K562 (cell line): ENCODE measurements at regions not wholly inside any gene's neighbourhood (a gene's known extent, or its start where the extent isn't known, plus 50 kb on each side); places are given as distances from the start of the nearest gene placed in this dataset.

Source experiments
- ATAC-seq: fragments of 200-7000 bp; cut with Tn5 transposase; 3 replicates; pipeline ENCODE4 v1.9.1; 2020; ENCODE audit warnings: moderate library complexity
- BruUV-seq: library from RNA; stranded (reverse); fragments of 400-500 nt; replicated peaks from 2 replicates; lab custom pipeline; 2021; lab: Mats Ljungman, UMichigan
- CTCF ChIA-PET: fragments of 300-600 bp; formaldehyde crosslinking; extraction: SDS; loops from one replicate; lab custom pipeline; 2021; ENCODE audit warnings: low intra/inter-chr PET ratio; lab: Yijun Ruan, JAX
- POLR2A ChIA-PET: fragments of 300-600, 350-650 bp; sonication (Branson Sonifier 250); formaldehyde crosslinking; extraction: SDS; loops from one replicate; lab custom pipeline; 2021; ENCODE audit warnings: antibody characterized with exemption, inconsistent platforms; lab: Yijun Ruan, JAX
- DNase-seq, 4 experiments: peaks; one replicate each; pipeline versions ENCODE4 v3.0.0 to v3.0.0-alpha.2; 2011 to 2018; ENCODE audit warnings: low spot score in 3 of 4, mixed read lengths in 3 of 4; ENCODE audit errors: extremely low read depth in 1 of 4
- FAIRE-seq: peaks from 2 replicates; lab custom pipeline; 2011; peaks lifted over from hg19 to GRCh38; lab: Jason Lieb, UNC
- H2AFZ ChIP-seq: 2 replicates; pipeline ENCODE4 v1.6.0; 2011; ENCODE audit warnings: low read depth, low read length, control low read depth, inconsistent platforms
- H3K27ac ChIP-seq: fragments of 200-600 bp; 3 replicates; pipeline ENCODE4 v1.8.0; 2011; ENCODE audit warnings: low read depth, mild to moderate bottlenecking, control low read depth, inconsistent platforms, low read length, moderate library complexity, mixed read lengths; ENCODE audit errors: extremely low read depth
- H3K27me3 ChIP-seq, 2 experiments: fragments of 300-600 bp in 1 of 2; 2 replicates in 1 of 2; 3 replicates in 1 of 2; pipeline versions ENCODE4 v1.6.0 to v1.8.0; 2011; ENCODE audit warnings: inconsistent platforms in 2 of 2, low read length in 2 of 2, mild to moderate bottlenecking in 1 of 2, mixed read lengths in 1 of 2, moderate library complexity in 1 of 2; ENCODE audit not compliant: control insufficient read depth in 2 of 2, insufficient read depth in 2 of 2
- H3K36me3 ChIP-seq: fragments of 300-600 bp; 3 replicates; pipeline ENCODE4 v1.8.0; 2011; ENCODE audit warnings: mild to moderate bottlenecking, low read length, inconsistent platforms; ENCODE audit not compliant: control insufficient read depth, insufficient read depth
- H3K4me1 ChIP-seq, 2 experiments: fragments of 200-600 bp in 1 of 2; replicated peaks in 1 of 2; 2 replicates in 1 of 2; 3 replicates in 1 of 2; pipeline versions ENCODE4 v1.5.1 to v1.8.0; 2011; ENCODE audit warnings: inconsistent platforms in 2 of 2, low read length in 2 of 2, mild to moderate bottlenecking in 1 of 2, mixed read lengths in 1 of 2, moderate library complexity in 1 of 2; ENCODE audit not compliant: control insufficient read depth in 2 of 2, insufficient read depth in 2 of 2
- H3K4me2 ChIP-seq: 2 replicates; pipeline ENCODE4 v1.6.1; 2011; ENCODE audit warnings: low read length, control low read depth, inconsistent platforms, mixed read lengths; ENCODE audit not compliant: insufficient read depth
- H3K4me3 ChIP-seq: fragments of 200-600 bp; sonication (generic), shearing (Covaris generic); 2 replicates; pipeline ENCODE4 v1.5.1; 2016; ENCODE audit warnings: control low read depth, inconsistent platforms
- H3K79me2 ChIP-seq: fragments of 200-600 bp; 3 replicates; pipeline ENCODE4 v1.8.0; 2011; ENCODE audit warnings: low read length, inconsistent platforms; ENCODE audit not compliant: control insufficient read depth, insufficient read depth
- H3K9ac ChIP-seq, 2 experiments: 2 replicates each; pipeline versions ENCODE4 v1.6.0 to v1.6.1; 2011; ENCODE audit warnings: low read depth in 2 of 2, low read length in 2 of 2, control low read depth in 1 of 2, inconsistent platforms in 1 of 2, mild to moderate bottlenecking in 1 of 2, mixed read lengths in 1 of 2; ENCODE audit not compliant: insufficient read depth in 1 of 2
- H3K9me1 ChIP-seq: one replicate; pipeline ENCODE4 v1.6.0; 2011; ENCODE audit warnings: inconsistent platforms, mild to moderate bottlenecking, low read length, moderate library complexity; ENCODE audit not compliant: control insufficient read depth, insufficient read depth
- H3K9me3 ChIP-seq: replicated peaks from 2 replicates; pipeline ENCODE4 v1.5.1; 2011; ENCODE audit warnings: low read depth, low read length, inconsistent platforms; ENCODE audit not compliant: control insufficient read depth, insufficient read depth
- H4K20me1 ChIP-seq: replicated peaks from 2 replicates; pipeline ENCODE4 v1.6.1; 2011; ENCODE audit warnings: low read length, inconsistent platforms, mixed read lengths; ENCODE audit not compliant: control insufficient read depth, insufficient read depth
- ASH1L ChIP-seq: fragments of 450-650 bp; IDR thresholded peaks from 2 replicates; pipeline ENCODE4 v1.6.1; 2018; ENCODE audit warnings: borderline replicate concordance, mild to moderate bottlenecking, low read depth; ENCODE audit not compliant: partially characterized antibody
- BACH1 ChIP-seq: fragments of 200-800 bp; sonication (Bioruptor generic); IDR thresholded peaks from 2 replicates; pipeline ENCODE4 v1.6.1; 2016; ENCODE audit warnings: missing genetic modification characterization, missing compliant biosample characterization
- CHD1 ChIP-seq: fragments of 200-600 bp; sonication (generic); IDR thresholded peaks from one replicate; pipeline ENCODE4 v1.6.1; 2012; ENCODE audit warnings: mild to moderate bottlenecking, moderate library complexity, low read length, inconsistent platforms
- DMBX1 ChIP-seq: fragments of 250-450 bp; sonication (Bioruptor Pico); IDR thresholded peaks from 2 replicates; pipeline ENCODE4 v1.8.0; 2022; ENCODE audit warnings: inconsistent platforms, mild to moderate bottlenecking, moderate library complexity, borderline replicate concordance
- ELF1 ChIP-seq: fragments of 200-800 bp; sonication (Bioruptor generic); IDR thresholded peaks from 2 replicates; pipeline ENCODE4 v1.6.1; 2016; ENCODE audit warnings: missing genetic modification characterization, missing compliant biosample characterization
- ETS2 ChIP-seq: IDR thresholded peaks from 2 replicates; pipeline ENCODE4 v1.6.1; 2016; ENCODE audit warnings: borderline replicate concordance, missing genetic modification characterization, mild to moderate bottlenecking, moderate library complexity, missing compliant biosample characterization; ENCODE audit not compliant: poor library complexity, severe bottlenecking
- GTF2A2 ChIP-seq: IDR thresholded peaks from 2 replicates; pipeline ENCODE4 v1.6.1; 2016; ENCODE audit warnings: mild to moderate bottlenecking, missing genetic modification characterization, missing compliant biosample characterization
- HNRNPLL ChIP-seq: fragments of 200-400 bp; formaldehyde crosslinking; IDR thresholded peaks from 2 replicates; pipeline ENCODE4 v1.6.1; 2017; ENCODE audit warnings: low read length, low read depth, mild to moderate bottlenecking; ENCODE audit not compliant: poor library complexity, severe bottlenecking
- KLF1 ChIP-seq: fragments of 450-650 bp; IDR thresholded peaks from 2 replicates; pipeline ENCODE4 v1.6.1; 2016; ENCODE audit warnings: missing genetic modification characterization, missing compliant biosample characterization
- RB1 ChIP-seq: fragments of 450-650 bp; IDR thresholded peaks from 2 replicates; pipeline ENCODE4 v1.6.1; 2017; ENCODE audit warnings: low read depth, mild to moderate bottlenecking
- TGIF2 ChIP-seq: sonication (generic); formaldehyde crosslinking; IDR thresholded peaks from 2 replicates; pipeline ENCODE4 v1.8.1; 2022; ENCODE audit warnings: mild to moderate bottlenecking, missing genetic modification reagents, moderate library complexity
- ZNF274 ChIP-seq: IDR thresholded peaks from 2 replicates; pipeline ENCODE4 v1.6.1; 2011; ENCODE audit warnings: low read depth, mild to moderate bottlenecking, low read length, moderate library complexity, borderline replicate concordance
- ZNF316 ChIP-seq: fragments of 450-650 bp; IDR thresholded peaks from 2 replicates; pipeline ENCODE4 v1.6.1; 2016
- ZNF436 ChIP-seq: fragments of 250-450, 450-650 bp; sonication (Bioruptor Pico); formaldehyde crosslinking; IDR thresholded peaks from 2 replicates; pipeline ENCODE4 v1.7.0; 2020; ENCODE audit warnings: mild to moderate bottlenecking
- ZNF699 ChIP-seq: fragments of 250-450 bp; sonication (Bioruptor Pico); IDR thresholded peaks from 2 replicates; pipeline ENCODE4 v1.8.0; 2021; ENCODE audit warnings: mild to moderate bottlenecking, moderate library complexity; ENCODE audit not compliant: insufficient replicate concordance
- ZNF79 ChIP-seq: fragments of 250-450 bp; sonication (Bioruptor Pico); IDR thresholded peaks from 2 replicates; pipeline ENCODE4 v1.4.0; 2020; ENCODE audit warnings: low read depth, mild to moderate bottlenecking, moderate library complexity
- WGBS: fragments of 100-300 bp; shearing (Covaris generic); methylation state at CpG from one replicate; pipeline ENCODE4 v1.1.6; 2016; ENCODE audit warnings: low coverage, mixed read lengths; ENCODE audit not compliant: insufficient coverage; ENCODE audit errors: missing lambda C conversion rate; 5-methylcytosine and 5-hydroxymethylcytosine counted together
- in situ Hi-C: fragments of 300-500 bp; cut with MboI; formaldehyde crosslinking; loops from 4 replicates; pipeline ENCODE4 v1.15.0; 2018; ENCODE audit warnings: inconsistent platforms, mixed read lengths
- intact Hi-C: fragments of 100-400 bp; cut with micrococcal nuclease; formaldehyde crosslinking; loops from 2 replicates; pipeline ENCODE4 v1.14.2; 2022
- TF ChIP-seq, protein P1 (sequence below): IDR thresholded peaks from 2 replicates; pipeline ENCODE4 v1.6.1; 2014; ENCODE audit warnings: antibody characterized with exemption
- TF ChIP-seq, protein P2 (sequence below): sonication (generic); formaldehyde crosslinking; IDR thresholded peaks from 2 replicates; pipeline ENCODE4 v1.8.1; 2023; ENCODE audit warnings: mild to moderate bottlenecking, missing genetic modification reagents
- TF ChIP-seq, protein P3 (sequence below): fragments of 250-450 bp; sonication (Bioruptor Pico); IDR thresholded peaks from 2 replicates; pipeline ENCODE4 v1.8.0; 2022; ENCODE audit warnings: moderate library complexity, mild to moderate bottlenecking, inconsistent platforms

DNA sequence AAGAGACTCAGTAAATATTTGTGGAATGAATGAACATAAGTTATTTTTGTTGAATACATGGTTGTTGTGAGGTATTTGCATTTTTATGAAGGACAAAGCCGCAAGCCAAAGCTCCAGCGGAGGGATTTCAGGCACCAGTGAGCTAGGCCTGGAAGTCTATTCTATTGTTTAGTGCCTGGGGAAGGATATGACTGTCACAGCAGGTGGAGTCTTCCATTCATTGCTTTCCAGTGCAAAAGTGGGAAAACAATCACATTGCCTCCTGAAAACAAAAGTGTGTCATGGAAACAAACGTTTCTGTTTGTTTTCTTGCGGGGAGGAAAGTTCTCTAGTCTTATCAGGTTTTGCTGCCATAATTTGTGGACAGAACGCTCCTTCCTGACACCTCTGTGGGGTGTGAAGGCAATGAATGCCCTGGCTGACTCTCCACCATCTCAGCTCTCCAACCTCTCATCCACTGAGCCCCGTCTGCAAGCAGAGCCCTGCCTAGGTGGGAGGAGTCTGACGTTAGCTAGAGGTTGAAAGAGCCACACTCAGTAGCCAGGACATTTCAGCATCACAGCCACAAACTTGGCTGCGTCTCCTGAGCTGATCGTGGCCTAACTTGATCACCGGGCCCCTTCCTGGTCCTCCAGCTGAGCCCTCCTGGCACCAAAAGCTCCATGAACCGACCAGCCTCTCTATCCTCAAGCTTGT is 739.1 kb downstream of the MATN1 start:
- Histone ChIP-seq H3K27me3 (peaks cover 0 to 6% of the 10 kb centered on the region in 2 experiments; a peak in 1 of 5 replicates), H3K4me1 (no peaks in the 10 kb centered on the region), H3K27ac (no peak overlapping the region), H3K79me2 (no peaks in the 10 kb centered on the region), H4K20me1 (no peaks in the 10 kb centered on the region), H3K9ac (no peak overlapping the region), H3K4me3 (no peak overlapping the region), H3K9me3 (no peaks in the 10 kb centered on the region), H3K9me1 (no peaks in the 10 kb centered on the region), H3K36me3 (no peaks in the 10 kb centered on the region), H3K4me2 (no peak overlapping the region), H2AFZ (no peak overlapping the region)
- intact Hi-C loops (no loop called here), in situ Hi-C loops (no loop called here)
- ChIA-PET POLR2A (interaction anchor here (0.6 kb wide), 2 partner anchors 69 to 169 kb away, joined by 3 read pairs; no protein-coding TSS in a partner anchor), CTCF (no interaction called here)
- DNase-seq (no peak), FAIRE-seq (no peak), ATAC-seq (no peak)
- 0% methylated on average over 11 of the region's 11 CpGs for WGBS
- BruUV-seq, result no TSS peak
- TF ChIP-seq ZNF316 (no peak), BACH1 (tag) (no peak), ZNF436 (no peak), TGIF2 (CRISPR knock-in tag) (no peak), KLF1 (tag) (no peak), ASH1L (no peak), RB1 (no peak), ETS2 (tag) (no peak), ZNF79 (no peak), ELF1 (tag) (no peak), ZNF699 (no peak), ZNF274 (no peak), CHD1 (no peak), HNRNPLL (no peak), GTF2A2 (tag) (no peak), DMBX1 (CRISPR knock-in tag) (no peak)
- TF ChIP-seq, protein P1, sequence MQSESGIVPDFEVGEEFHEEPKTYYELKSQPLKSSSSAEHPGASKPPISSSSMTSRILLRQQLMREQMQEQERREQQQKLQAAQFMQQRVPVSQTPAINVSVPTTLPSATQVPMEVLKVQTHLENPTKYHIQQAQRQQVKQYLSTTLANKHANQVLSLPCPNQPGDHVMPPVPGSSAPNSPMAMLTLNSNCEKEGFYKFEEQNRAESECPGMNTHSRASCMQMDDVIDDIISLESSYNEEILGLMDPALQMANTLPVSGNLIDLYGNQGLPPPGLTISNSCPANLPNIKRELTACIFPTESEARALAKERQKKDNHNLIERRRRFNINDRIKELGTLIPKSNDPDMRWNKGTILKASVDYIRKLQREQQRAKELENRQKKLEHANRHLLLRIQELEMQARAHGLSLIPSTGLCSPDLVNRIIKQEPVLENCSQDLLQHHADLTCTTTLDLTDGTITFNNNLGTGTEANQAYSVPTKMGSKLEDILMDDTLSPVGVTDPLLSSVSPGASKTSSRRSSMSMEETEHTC, result no peak
- TF ChIP-seq, protein P2, sequence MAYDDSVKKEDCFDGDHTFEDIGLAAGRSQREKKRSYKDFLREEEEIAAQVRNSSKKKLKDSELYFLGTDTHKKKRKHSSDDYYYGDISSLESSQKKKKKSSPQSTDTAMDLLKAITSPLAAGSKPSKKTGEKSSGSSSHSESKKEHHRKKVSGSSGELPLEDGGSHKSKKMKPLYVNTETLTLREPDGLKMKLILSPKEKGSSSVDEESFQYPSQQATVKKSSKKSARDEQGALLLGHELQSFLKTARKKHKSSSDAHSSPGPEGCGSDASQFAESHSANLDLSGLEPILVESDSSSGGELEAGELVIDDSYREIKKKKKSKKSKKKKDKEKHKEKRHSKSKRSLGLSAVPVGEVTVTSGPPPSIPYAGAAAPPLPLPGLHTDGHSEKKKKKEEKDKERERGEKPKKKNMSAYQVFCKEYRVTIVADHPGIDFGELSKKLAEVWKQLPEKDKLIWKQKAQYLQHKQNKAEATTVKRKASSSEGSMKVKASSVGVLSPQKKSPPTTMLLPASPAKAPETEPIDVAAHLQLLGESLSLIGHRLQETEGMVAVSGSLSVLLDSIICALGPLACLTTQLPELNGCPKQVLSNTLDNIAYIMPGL, result no peak
- TF ChIP-seq, protein P3, sequence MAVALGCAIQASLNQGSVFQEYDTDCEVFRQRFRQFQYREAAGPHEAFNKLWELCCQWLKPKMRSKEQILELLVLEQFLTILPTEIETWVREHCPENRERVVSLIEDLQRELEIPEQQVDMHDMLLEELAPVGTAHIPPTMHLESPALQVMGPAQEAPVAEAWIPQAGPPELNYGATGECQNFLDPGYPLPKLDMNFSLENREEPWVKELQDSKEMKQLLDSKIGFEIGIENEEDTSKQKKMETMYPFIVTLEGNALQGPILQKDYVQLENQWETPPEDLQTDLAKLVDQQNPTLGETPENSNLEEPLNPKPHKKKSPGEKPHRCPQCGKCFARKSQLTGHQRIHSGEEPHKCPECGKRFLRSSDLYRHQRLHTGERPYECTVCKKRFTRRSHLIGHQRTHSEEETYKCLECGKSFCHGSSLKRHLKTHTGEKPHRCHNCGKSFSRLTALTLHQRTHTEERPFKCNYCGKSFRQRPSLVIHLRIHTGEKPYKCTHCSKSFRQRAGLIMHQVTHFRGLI, result no peak
